HG03280 (cell line): ENCODE measurements at regions not wholly inside any gene's neighbourhood (a gene's known extent, or its start where the extent isn't known, plus 50 kb on each side); places are given as distances from the start of the nearest gene placed in this dataset.
"Not testable (repeated sequence)": the region's sequence is repeated elsewhere in the genome, so short reads cannot be mapped to it uniquely, and the experiment has no call there.

ENCODE experiments used
- ATAC-seq: cut with Tn5 transposase; IDR thresholded peaks from one replicate; pipeline ENCODE4 v1.9.1; 2021; ENCODE audit warnings: mild to moderate bottlenecking, moderate library complexity; ENCODE audit not compliant: unreplicated experiment

GRCh38 chr1:213457186-213457585 is 406.1 kb downstream of the RPS6KC1 start:
- ATAC-seq, result no peak

- ATAC-seq, result no peak
These were observed 406.7 kb downstream of the RPS6KC1 start for GRCh38 chr1:213457733-213458132.

- not testable (repeated sequence) for ATAC-seq
These were observed 411.3 kb downstream of the RPS6KC1 start for GRCh38 chr1:213462374-213462773.

- ATAC-seq, result no peak
These were observed 413.9 kb downstream of the RPS6KC1 start for GRCh38 chr1:213464786-213465460.

- no peak for ATAC-seq
These were observed 415.5 kb downstream of the RPS6KC1 start for GRCh38 chr1:213466541-213466940.

GRCh38 chr1:213474054-213474453 is 423.0 kb downstream of the RPS6KC1 start:
- ATAC-seq, result no peak

GRCh38 chr1:213481395-213481794 is 430.4 kb downstream of the RPS6KC1 start:
- no peak for ATAC-seq

GRCh38 chr1:213484333-213484732 is 433.3 kb downstream of the RPS6KC1 start:
- no peak for ATAC-seq

GRCh38 chr1:213484758-213485157 is 433.7 kb downstream of the RPS6KC1 start:
- ATAC-seq, result no peak

GRCh38 chr1:213486488-213486887 is 435.4 kb downstream of the RPS6KC1 start:
- no peak for ATAC-seq

- ATAC-seq, result no peak
These were observed 440.4 kb downstream of the RPS6KC1 start for GRCh38 chr1:213491468-213491867.

GRCh38 chr1:213492161-213493041 is 441.4 kb downstream of the RPS6KC1 start:
- ATAC-seq, result no peak

- ATAC-seq, result no peak
These were observed 448.4 kb downstream of the RPS6KC1 start for GRCh38 chr1:213499444-213499843.

- ATAC-seq, result no peak
These were observed 456.6 kb downstream of the RPS6KC1 start for GRCh38 chr1:213507472-213508223.

- no peak for ATAC-seq
These were observed 460.1 kb downstream of the RPS6KC1 start for GRCh38 chr1:213511173-213511572.

GRCh38 chr1:213512316-213512715 is 461.3 kb downstream of the RPS6KC1 start:
- ATAC-seq, result no peak

- ATAC-seq, result no peak
These were observed 462.0 kb downstream of the RPS6KC1 start for GRCh38 chr1:213513006-213513405.

GRCh38 chr1:213514408-213515179 is 463.6 kb downstream of the RPS6KC1 start:
- not testable (repeated sequence) for ATAC-seq

- no peak for ATAC-seq
These were observed 468.1 kb downstream of the RPS6KC1 start for GRCh38 chr1:213519098-213519497.

GRCh38 chr1:213521206-213521605 is 466.6 kb upstream of the PROX1 start:
- ATAC-seq, result no peak
